H9 (cell line): ENCODE measurements at regions not wholly inside any gene's neighbourhood (a gene's known extent, or its start where the extent isn't known, plus 50 kb on each side); places are given as distances from the start of the nearest gene placed in this dataset.

Experiments used
- DNase-seq: peaks from one replicate; pipeline ENCODE4 v3.0.0-alpha.2; 2017
- H2AFZ ChIP-seq: one replicate; pipeline ENCODE4 v1.6.1; 2013; ENCODE audit warnings: mild to moderate bottlenecking, low read length, control low read depth, moderate library complexity
- H2AK5ac ChIP-seq: 2 replicates; pipeline ENCODE4 v1.6.1; 2013; ENCODE audit warnings: low read length, control low read depth, mixed read lengths; ENCODE audit not compliant: insufficient read length
- H2BK120ac ChIP-seq: one replicate; pipeline ENCODE4 v1.6.1; 2013; ENCODE audit warnings: low read depth, mild to moderate bottlenecking, low read length, control low read depth, inconsistent platforms; ENCODE audit not compliant: poor library complexity, severe bottlenecking
- H2BK12ac ChIP-seq: 2 replicates; pipeline ENCODE4 v1.6.1; 2013; ENCODE audit warnings: low read length, control low read depth, mixed read lengths, low read depth; ENCODE audit not compliant: insufficient read length
- H2BK15ac ChIP-seq: 2 replicates; pipeline ENCODE4 v1.6.1; 2013; ENCODE audit warnings: low read depth, low read length, control low read depth
- H2BK20ac ChIP-seq: one replicate; pipeline ENCODE4 v1.6.1; 2013; ENCODE audit warnings: low read depth, mild to moderate bottlenecking, low read length, control low read depth, inconsistent platforms; ENCODE audit not compliant: poor library complexity, severe bottlenecking
- H2BK5ac ChIP-seq: 2 replicates; pipeline ENCODE4 v1.6.1; 2013; ENCODE audit warnings: low read length, control low read depth, mixed read lengths; ENCODE audit not compliant: insufficient read length
- H3K14ac ChIP-seq: 2 replicates; pipeline ENCODE4 v1.6.1; 2013; ENCODE audit warnings: low read length, control low read depth; ENCODE audit not compliant: insufficient read depth
- H3K18ac ChIP-seq: 2 replicates; pipeline ENCODE4 v1.6.1; 2013; ENCODE audit warnings: low read depth, mild to moderate bottlenecking, mixed read lengths, low read length, control low read depth; ENCODE audit not compliant: insufficient read length
- H3K23ac ChIP-seq: 2 replicates; pipeline ENCODE4 v1.6.1; 2013; ENCODE audit warnings: low read length, control low read depth, mixed read lengths, low read depth; ENCODE audit not compliant: insufficient read length
- H3K23me2 ChIP-seq: 2 replicates; pipeline ENCODE4 v1.6.1; 2013; ENCODE audit warnings: low read depth, mild to moderate bottlenecking, mixed read lengths, low read length, control low read depth; ENCODE audit not compliant: insufficient read length, poor library complexity, severe bottlenecking
- H3K27ac ChIP-seq: 2 replicates; pipeline ENCODE4 v1.5.1; 2013; ENCODE audit warnings: low read length, control low read depth, mixed read lengths, low read depth; ENCODE audit not compliant: insufficient read length
- H3K27me3 ChIP-seq: 2 replicates; pipeline ENCODE4 v1.6.1; 2013; ENCODE audit warnings: low read length, control low read depth, inconsistent platforms; ENCODE audit not compliant: insufficient read depth
- H3K4ac ChIP-seq: 2 replicates; pipeline ENCODE4 v1.6.1; 2013; ENCODE audit warnings: low read depth, mild to moderate bottlenecking, control low read depth, inconsistent platforms, low read length, moderate library complexity
- H3K4me1 ChIP-seq: 2 replicates; pipeline ENCODE4 v1.6.1; 2013; ENCODE audit warnings: low read length, control low read depth, inconsistent platforms; ENCODE audit not compliant: insufficient read depth
- H3K4me2 ChIP-seq: 2 replicates; pipeline ENCODE4 v1.6.1; 2013; ENCODE audit warnings: low read length, control low read depth, mixed read lengths; ENCODE audit not compliant: insufficient read length, insufficient read depth
- H3K56ac ChIP-seq: 2 replicates; pipeline ENCODE4 v1.6.1; 2013; ENCODE audit warnings: low read depth, mild to moderate bottlenecking, mixed read lengths, low read length, control low read depth; ENCODE audit not compliant: insufficient read length
- H3K79me1 ChIP-seq: 2 replicates; pipeline ENCODE4 v1.6.1; 2013; ENCODE audit warnings: low read depth, mild to moderate bottlenecking, moderate library complexity, low read length, control low read depth, inconsistent platforms; ENCODE audit not compliant: insufficient read depth, poor library complexity, severe bottlenecking
- H3K79me2 ChIP-seq: 2 replicates; pipeline ENCODE4 v1.6.1; 2013; ENCODE audit warnings: low read length, control low read depth, inconsistent platforms; ENCODE audit not compliant: insufficient read depth
- H3K9ac ChIP-seq: 2 replicates; pipeline ENCODE4 v1.6.1; 2013; ENCODE audit warnings: low read length, control low read depth, mixed read lengths; ENCODE audit not compliant: insufficient read length; ENCODE audit errors: extremely low read depth
- H3K9me3 ChIP-seq: one replicate; pipeline ENCODE4 v1.6.1; 2013; ENCODE audit warnings: low read depth, low read length, inconsistent platforms; ENCODE audit not compliant: control insufficient read depth
- H3T11ph ChIP-seq: one replicate; pipeline ENCODE4 v1.6.1; 2013; ENCODE audit warnings: mild to moderate bottlenecking, low read length, control low read depth, inconsistent platforms
- H4K20me1 ChIP-seq: one replicate; pipeline ENCODE4 v1.6.1; 2013; ENCODE audit not compliant: control insufficient read depth, insufficient read length, insufficient read depth
- H4K5ac ChIP-seq: 2 replicates; pipeline ENCODE4 v1.6.1; 2013; ENCODE audit warnings: low read depth, mild to moderate bottlenecking, mixed read lengths, low read length, control low read depth; ENCODE audit not compliant: insufficient read length
- H4K8ac ChIP-seq: replicated peaks from 2 replicates; pipeline ENCODE4 v1.6.1; 2013; ENCODE audit warnings: low read length, control low read depth, mixed read lengths, low read depth; ENCODE audit not compliant: insufficient read length
- H4K91ac ChIP-seq: 2 replicates; pipeline ENCODE4 v1.6.1; 2013; ENCODE audit warnings: low read depth, mild to moderate bottlenecking, moderate library complexity, mixed read lengths, low read length, control low read depth; ENCODE audit not compliant: insufficient read length
- H3K27ac Mint-ChIP-seq, 3 experiments: 2 replicates in 2 of 3; 3 replicates in 1 of 3; pipeline ENCODE4 v1.8.0; 2020 to 2021; ENCODE audit warnings: mixed read lengths in 3 of 3, mild to moderate bottlenecking in 1 of 3, moderate library complexity in 1 of 3
- H3K27me3 Mint-ChIP-seq: 2 replicates; pipeline ENCODE4 v1.8.0; 2021; ENCODE audit warnings: low read depth, mild to moderate bottlenecking, moderate library complexity, mixed read lengths
- H3K36me3 Mint-ChIP-seq, 3 experiments: 2 replicates in 2 of 3; 3 replicates in 1 of 3; pipeline ENCODE4 v1.8.0; 2020 to 2021; ENCODE audit warnings: low read depth in 3 of 3, mixed read lengths in 3 of 3; ENCODE audit not compliant: insufficient read depth in 1 of 3
- H3K4me1 Mint-ChIP-seq, 2 experiments: 2 replicates each; pipeline ENCODE4 v1.8.0; 2020; ENCODE audit warnings: mixed read lengths in 2 of 2
- H3K4me3 Mint-ChIP-seq, 2 experiments: 2 replicates in 1 of 2; 3 replicates in 1 of 2; pipeline ENCODE4 v1.8.0; 2020 to 2021; ENCODE audit warnings: mild to moderate bottlenecking in 2 of 2, mixed read lengths in 2 of 2, moderate library complexity in 1 of 2
- H3K9me3 Mint-ChIP-seq, 2 experiments: 2 replicates in 1 of 2; 3 replicates in 1 of 2; pipeline ENCODE4 v1.8.0; 2020; ENCODE audit warnings: mild to moderate bottlenecking in 2 of 2, mixed read lengths in 2 of 2, moderate library complexity in 1 of 2
- CTCF ChIP-seq: fragments of 200-600 bp; sonication (generic); conservative IDR thresholded peaks from 3 replicates; pipeline ENCODE4 v1.8.0; 2021; ENCODE audit warnings: antibody characterized with exemption, mild to moderate bottlenecking
- WGBS: extraction: QIAGEN DNeasy Blood & Tissue Kit; methylation state at CpG from one replicate; pipeline ENCODE4 v1.1.7; 2013; ENCODE audit warnings: missing lambda C conversion rate, low lambda C conversion rate, mixed read lengths; ENCODE audit not compliant: insufficient read length; ENCODE audit errors: extremely low coverage; 5-methylcytosine and 5-hydroxymethylcytosine counted together

DNA sequence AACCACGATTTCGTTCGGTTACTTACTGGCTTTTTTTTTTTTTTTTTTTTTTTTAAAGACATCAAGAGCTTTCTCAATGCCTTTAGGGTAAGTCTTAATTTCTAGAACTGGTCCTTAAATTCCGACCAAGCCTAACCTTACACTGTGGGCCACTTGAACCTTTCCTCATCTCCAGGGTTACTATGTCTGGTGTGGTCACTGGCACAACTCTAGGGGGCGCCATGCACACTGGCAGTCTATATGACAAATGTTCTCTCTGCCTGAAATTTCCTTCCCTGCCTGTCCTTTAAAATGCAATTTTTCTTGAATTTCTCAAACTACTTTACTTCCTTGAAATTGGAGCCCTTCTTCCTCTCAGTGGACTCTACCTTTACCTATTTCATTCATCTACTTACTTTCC lies 227.4 kb downstream of the KLF5 start:
- no peak overlapping the region for H2BK15ac ChIP-seq
- no peak overlapping the region for H3K4ac ChIP-seq
- Mint-ChIP-seq H3K36me3 (no peaks in the 10 kb centered on the region), H3K27ac (no peak overlapping the region), H3K4me3 (no peak overlapping the region), H3K4me1 (peaks cover 0 to 2% of the 10 kb centered on the region in 2 experiments; a peak in 2 of 4 replicates), H3K9me3 (no peaks in the 10 kb centered on the region), H3K27me3 (peaks cover 4% of the 10 kb centered on the region)
- no peaks in the 10 kb centered on the region for H3K79me1 ChIP-seq
- no peaks in the 10 kb centered on the region for H3K27me3 ChIP-seq
- H3K23ac ChIP-seq: no peak overlapping the region
- no peak overlapping the region for H2AK5ac ChIP-seq
- H3K23me2 ChIP-seq: no peaks in the 10 kb centered on the region
- no peak overlapping the region for H2BK20ac ChIP-seq
- H4K8ac ChIP-seq: no peak overlapping the region
- H3K9me3 ChIP-seq: no peaks in the 10 kb centered on the region
- no peak overlapping the region for H2BK12ac ChIP-seq
- H3K14ac ChIP-seq: no peak overlapping the region
- no peak overlapping the region for H3T11ph ChIP-seq
- H3K9ac ChIP-seq: no peak overlapping the region
- no peak overlapping the region for H3K4me2 ChIP-seq
- no peak overlapping the region for H2BK120ac ChIP-seq
- no peaks in the 10 kb centered on the region for H3K4me1 ChIP-seq
- H4K91ac ChIP-seq: no peak overlapping the region
- H2AFZ ChIP-seq: no peak overlapping the region
- WGBS: no CpG with 5 or more reads among the region's 5 CpGs
- peak; percentile 45 for TF ChIP-seq CTCF
- no peak overlapping the region for H3K27ac ChIP-seq
- H4K5ac ChIP-seq: no peak overlapping the region
- H3K18ac ChIP-seq: no peak overlapping the region
- no peak overlapping the region for H3K56ac ChIP-seq
- no peak for DNase-seq
- no peaks in the 10 kb centered on the region for H3K79me2 ChIP-seq
- H2BK5ac ChIP-seq: no peak overlapping the region
- H4K20me1 ChIP-seq: no peaks in the 10 kb centered on the region
